A549 (cell line): ENCODE measurements at regions not wholly inside any gene's neighbourhood (a gene's known extent, or its start where the extent isn't known, plus 50 kb on each side); places are given as distances from the start of the nearest gene placed in this dataset.

Experiments used
- CHD2 ChIP-seq: fragments of 150-350 bp; IDR thresholded peaks from 2 replicates; pipeline ENCODE4 v1.6.1; 2014; ENCODE audit warnings: low read length; ENCODE audit not compliant: partially characterized antibody
- EHMT2 ChIP-seq: fragments of 200-600 bp; sonication (generic); IDR thresholded peaks from 2 replicates; pipeline ENCODE4 v1.6.1; 2016; ENCODE audit warnings: antibody characterized with exemption, low read depth, mild to moderate bottlenecking, moderate library complexity
- EP300 ChIP-seq, 2 experiments: fragments of >200 bp; sonication (Bioruptor Twin); formaldehyde crosslinking; IDR thresholded peaks; 2 replicates in 1 of 2; 3 replicates in 1 of 2; pipeline ENCODE4 v1.6.1; 2016 to 2017
- FOSB ChIP-seq: fragments of 250-450 bp; sonication (Bioruptor Pico); IDR thresholded peaks from 2 replicates; pipeline ENCODE4 v1.5.0; 2020; ENCODE audit warnings: mild to moderate bottlenecking, moderate library complexity
- FOSL2 ChIP-seq, 2 experiments: fragments of 450-650 bp in 1 of 2; fragments of >200 bp in 1 of 2; sonication (Bioruptor Twin) in 1 of 2; formaldehyde crosslinking; IDR thresholded peaks; 2 replicates each; pipeline versions ENCODE4 v1.5.0 to v1.6.1; 2016 to 2020; ENCODE audit warnings: mild to moderate bottlenecking in 1 of 2, moderate library complexity in 1 of 2
- MAFK ChIP-seq: fragments of 450-650 bp; IDR thresholded peaks from 2 replicates; pipeline ENCODE4 v1.6.1; 2014; ENCODE audit not compliant: partially characterized antibody
- POLR2A ChIP-seq: IDR thresholded peaks from 2 replicates; pipeline ENCODE4 v1.6.1; 2012; ENCODE audit warnings: mild to moderate bottlenecking, low read length
- POLR2AphosphoS2 ChIP-seq: conservative IDR thresholded peaks from 2 replicates; pipeline ENCODE4 v1.6.1; 2012; ENCODE audit warnings: low read length, improper control_type of control experiment, inconsistent platforms
- RCOR1 ChIP-seq: fragments of 150-350 bp; IDR thresholded peaks from 2 replicates; pipeline ENCODE4 v1.6.1; 2014; ENCODE audit warnings: antibody characterized with exemption, low read length, low read depth
- RFX5 ChIP-seq: fragments of 450-650 bp; IDR thresholded peaks from 2 replicates; pipeline ENCODE4 v1.7.1; 2014; ENCODE audit warnings: antibody characterized with exemption, mild to moderate bottlenecking, moderate library complexity
- TFCP2L1 ChIP-seq: fragments of 250-450 bp; sonication (Bioruptor Pico); IDR thresholded peaks from 2 replicates; pipeline ENCODE4 v1.5.0; 2021; ENCODE audit warnings: mild to moderate bottlenecking
- TF ChIP-seq, protein P1 (sequence below): fragments of >200 bp; sonication (Bioruptor Twin); formaldehyde crosslinking; IDR thresholded peaks from 3 replicates; pipeline ENCODE4 v1.5.1; 2016

DNA sequence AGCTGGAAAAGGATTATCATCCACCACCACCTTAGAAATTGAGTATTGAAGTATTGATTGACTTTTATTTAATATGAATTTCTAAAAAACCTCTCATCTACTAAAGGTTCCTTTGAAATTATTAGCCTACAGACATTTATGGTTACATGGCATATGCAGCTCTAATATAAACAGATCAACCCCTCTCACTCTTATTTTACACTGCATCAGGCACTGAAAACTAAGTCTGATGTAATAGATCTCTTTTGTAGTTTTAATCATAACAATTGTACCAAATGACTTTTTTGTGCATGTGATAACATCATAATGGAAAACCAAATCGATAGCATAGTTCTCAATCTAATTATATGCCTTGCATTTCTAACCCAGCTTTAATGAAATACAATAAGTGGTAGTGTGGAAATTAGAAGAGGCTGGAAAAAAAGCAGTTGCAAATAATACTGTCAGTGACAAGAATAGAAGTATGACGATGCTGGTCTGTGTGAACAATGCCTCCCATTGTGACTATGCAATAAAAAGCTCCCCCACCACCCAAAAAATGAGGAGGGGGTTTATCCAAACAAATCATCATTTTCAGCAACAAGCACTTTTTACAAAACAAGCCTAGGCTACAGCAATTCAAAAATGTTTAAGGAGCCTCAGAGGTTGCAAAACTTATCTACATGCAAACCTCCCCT, 426.5 kb upstream of the NFIA start:
- TF ChIP-seq FOSL2 (IDR thresholded peaks at IDR 0.05) = no peak
- TF ChIP-seq FOSL2 (CRISPR knock-in tag; IDR thresholded peaks at IDR 0.05) = no peak
- no peak for TF ChIP-seq RFX5
- no peak for TF ChIP-seq POLR2A
- TF ChIP-seq, protein P1, sequence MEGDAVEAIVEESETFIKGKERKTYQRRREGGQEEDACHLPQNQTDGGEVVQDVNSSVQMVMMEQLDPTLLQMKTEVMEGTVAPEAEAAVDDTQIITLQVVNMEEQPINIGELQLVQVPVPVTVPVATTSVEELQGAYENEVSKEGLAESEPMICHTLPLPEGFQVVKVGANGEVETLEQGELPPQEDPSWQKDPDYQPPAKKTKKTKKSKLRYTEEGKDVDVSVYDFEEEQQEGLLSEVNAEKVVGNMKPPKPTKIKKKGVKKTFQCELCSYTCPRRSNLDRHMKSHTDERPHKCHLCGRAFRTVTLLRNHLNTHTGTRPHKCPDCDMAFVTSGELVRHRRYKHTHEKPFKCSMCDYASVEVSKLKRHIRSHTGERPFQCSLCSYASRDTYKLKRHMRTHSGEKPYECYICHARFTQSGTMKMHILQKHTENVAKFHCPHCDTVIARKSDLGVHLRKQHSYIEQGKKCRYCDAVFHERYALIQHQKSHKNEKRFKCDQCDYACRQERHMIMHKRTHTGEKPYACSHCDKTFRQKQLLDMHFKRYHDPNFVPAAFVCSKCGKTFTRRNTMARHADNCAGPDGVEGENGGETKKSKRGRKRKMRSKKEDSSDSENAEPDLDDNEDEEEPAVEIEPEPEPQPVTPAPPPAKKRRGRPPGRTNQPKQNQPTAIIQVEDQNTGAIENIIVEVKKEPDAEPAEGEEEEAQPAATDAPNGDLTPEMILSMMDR = no peak
- no peak for TF ChIP-seq MAFK
- TF ChIP-seq CHD2 = no peak
- no peak for TF ChIP-seq TFCP2L1 (CRISPR knock-in tag)
- TF ChIP-seq RCOR1 = no peak
- TF ChIP-seq EP300 (IDR thresholded peaks at IDR 0.05) = no peak
- TF ChIP-seq EHMT2 = no peak
- TF ChIP-seq FOSB (CRISPR knock-in tag) = no peak
- TF ChIP-seq POLR2AphosphoS2 = no peak
